ENCODE measurements at regions not wholly inside any gene's neighbourhood (a gene's known extent, or its start where the extent isn't known, plus 50 kb on each side); places are given as distances from the start of the nearest gene placed in this dataset.

DNA sequence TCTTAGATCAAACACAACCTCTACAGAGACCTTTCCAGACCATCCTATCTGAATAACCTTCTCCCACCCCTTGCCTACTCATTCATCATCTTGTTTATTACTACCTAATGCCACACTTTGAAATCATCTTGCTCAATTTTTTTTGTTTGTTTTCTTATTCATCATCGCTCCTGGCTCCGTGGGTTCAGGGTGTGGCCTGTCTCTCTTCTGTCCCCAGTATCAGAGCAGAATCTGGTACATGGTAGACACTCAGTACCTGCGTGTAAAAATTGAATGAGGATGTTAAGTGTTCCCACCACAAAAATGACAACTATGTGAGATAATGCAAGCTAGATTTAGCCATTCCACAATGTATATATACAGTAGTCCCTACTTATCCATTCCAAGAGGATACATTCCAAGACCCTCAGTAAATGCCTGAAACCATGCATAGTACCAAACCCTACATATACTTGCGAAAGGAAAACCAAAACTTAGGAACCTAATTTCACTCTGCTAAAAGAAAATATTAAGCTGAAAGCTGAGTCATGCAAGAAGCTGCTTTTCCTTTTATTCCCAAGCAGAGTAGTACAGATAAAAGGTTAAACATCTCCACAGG is 72.1 kb upstream of the SEC61G start:
- Histone ChIP-seq H3K27me3 (ENCODE audit: control insufficient read depth, insufficient read depth, low read length) (no peaks in the 10 kb centered on the region), H3K36me3 (ENCODE audit: control insufficient read depth, insufficient read depth, low read length) (no peaks in the 10 kb centered on the region), H3K4me3 (ENCODE audit: low read depth, low read length) (no peak overlapping the region)
- DNase-seq (ENCODE audit: low read depth), result no peak
- TF ChIP-seq, protein P1, sequence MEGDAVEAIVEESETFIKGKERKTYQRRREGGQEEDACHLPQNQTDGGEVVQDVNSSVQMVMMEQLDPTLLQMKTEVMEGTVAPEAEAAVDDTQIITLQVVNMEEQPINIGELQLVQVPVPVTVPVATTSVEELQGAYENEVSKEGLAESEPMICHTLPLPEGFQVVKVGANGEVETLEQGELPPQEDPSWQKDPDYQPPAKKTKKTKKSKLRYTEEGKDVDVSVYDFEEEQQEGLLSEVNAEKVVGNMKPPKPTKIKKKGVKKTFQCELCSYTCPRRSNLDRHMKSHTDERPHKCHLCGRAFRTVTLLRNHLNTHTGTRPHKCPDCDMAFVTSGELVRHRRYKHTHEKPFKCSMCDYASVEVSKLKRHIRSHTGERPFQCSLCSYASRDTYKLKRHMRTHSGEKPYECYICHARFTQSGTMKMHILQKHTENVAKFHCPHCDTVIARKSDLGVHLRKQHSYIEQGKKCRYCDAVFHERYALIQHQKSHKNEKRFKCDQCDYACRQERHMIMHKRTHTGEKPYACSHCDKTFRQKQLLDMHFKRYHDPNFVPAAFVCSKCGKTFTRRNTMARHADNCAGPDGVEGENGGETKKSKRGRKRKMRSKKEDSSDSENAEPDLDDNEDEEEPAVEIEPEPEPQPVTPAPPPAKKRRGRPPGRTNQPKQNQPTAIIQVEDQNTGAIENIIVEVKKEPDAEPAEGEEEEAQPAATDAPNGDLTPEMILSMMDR (IDR thresholded peaks at IDR 0.05; ENCODE audit: insufficient read depth, low read length, poor library complexity, severe bottlenecking), result no peak

DNA sequence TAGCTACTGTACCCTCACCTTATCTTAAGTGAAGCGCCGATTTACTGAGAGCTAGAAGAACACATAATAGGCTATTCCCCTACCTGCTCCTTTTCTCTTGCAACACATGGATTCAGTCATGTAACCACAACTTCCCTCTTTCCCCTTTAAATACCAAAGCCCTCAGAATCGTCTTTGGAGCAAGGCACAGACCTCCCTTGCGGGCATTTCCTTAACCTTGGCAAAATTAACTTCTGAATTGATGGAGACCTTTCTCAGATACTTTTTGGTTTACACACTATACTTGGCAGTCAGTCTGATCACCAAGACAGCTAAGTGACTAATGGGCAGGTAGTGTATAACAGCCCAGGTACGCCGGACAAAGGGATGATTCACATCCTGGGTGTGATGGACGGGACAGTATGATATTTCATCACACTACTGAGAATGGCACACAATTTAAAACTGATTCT is 72.7 kb upstream of the SEC61G start:
- DNase-seq (ENCODE audit: low read depth), result no peak
- Histone ChIP-seq H3K27me3 (ENCODE audit: control insufficient read depth, insufficient read depth, low read length) (no peaks in the 10 kb centered on the region), H3K36me3 (ENCODE audit: control insufficient read depth, insufficient read depth, low read length) (no peaks in the 10 kb centered on the region), H3K4me3 (ENCODE audit: low read depth, low read length) (no peak overlapping the region)
- TF ChIP-seq, protein P1 (IDR thresholded peaks at IDR 0.05; ENCODE audit: insufficient read depth, low read length, poor library complexity, severe bottlenecking), result no peak

DNA sequence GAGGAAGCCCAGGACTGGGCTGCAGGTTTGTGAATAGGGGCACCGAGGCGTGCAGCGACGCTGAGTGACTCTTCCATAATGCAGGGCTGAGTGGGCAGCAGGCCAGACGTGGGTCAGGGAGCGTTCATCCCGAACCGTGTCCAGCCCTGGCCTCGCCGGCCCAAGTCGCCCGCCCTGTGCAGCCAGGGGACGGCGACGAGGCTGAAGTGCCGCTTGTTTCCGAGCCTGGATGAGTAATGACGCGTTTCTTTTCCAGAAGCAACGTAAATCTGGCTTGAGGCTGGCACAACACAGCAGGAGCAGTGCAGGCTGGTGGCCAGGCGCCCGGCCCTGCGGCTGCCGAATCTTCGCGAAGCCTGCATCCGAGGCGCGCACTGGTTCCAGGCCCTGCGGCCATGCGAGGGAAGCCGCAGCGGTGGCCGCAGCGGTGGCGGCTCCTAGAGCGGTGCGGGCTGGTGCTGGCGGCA is 74.0 kb upstream of the SEC61G start:
- Histone ChIP-seq H3K4me3 (ENCODE audit: low read depth, low read length) (no peak overlapping the region), H3K36me3 (ENCODE audit: control insufficient read depth, insufficient read depth, low read length) (no peaks in the 10 kb centered on the region), H3K27me3 (ENCODE audit: control insufficient read depth, insufficient read depth, low read length) (no peaks in the 10 kb centered on the region)
- TF ChIP-seq, protein P1 (IDR thresholded peaks at IDR 0.05; ENCODE audit: insufficient read depth, low read length, poor library complexity, severe bottlenecking), result no peak
- DNase-seq (ENCODE audit: low read depth), result no peak

DNA sequence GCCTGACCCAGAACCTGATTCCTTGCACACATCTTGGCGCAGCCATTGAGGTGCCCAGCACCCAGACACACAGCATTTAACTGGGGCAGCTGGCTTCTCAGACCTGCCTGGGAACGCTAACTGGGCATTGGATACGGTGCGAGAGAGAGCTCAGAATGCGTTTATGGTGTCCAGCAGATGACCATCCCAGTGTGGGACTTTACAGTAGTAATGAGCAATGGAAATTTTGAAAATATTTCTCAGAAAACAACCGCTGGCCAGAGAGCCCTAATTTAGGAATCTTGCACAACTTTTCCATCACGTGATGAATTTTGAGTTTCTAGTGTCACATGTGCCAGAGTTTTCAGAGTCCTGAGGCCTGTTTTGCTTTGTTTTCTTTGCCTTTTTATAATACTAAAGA is 78.2 kb upstream of the SEC61G start:
- Histone ChIP-seq H3K27me3 (ENCODE audit: control insufficient read depth, insufficient read depth, low read length) (no peaks in the 10 kb centered on the region), H3K4me3 (ENCODE audit: low read depth, low read length) (no peak overlapping the region), H3K36me3 (ENCODE audit: control insufficient read depth, insufficient read depth, low read length) (no peaks in the 10 kb centered on the region)
- no peak for DNase-seq (ENCODE audit: low read depth)
- TF ChIP-seq, protein P1 (IDR thresholded peaks at IDR 0.05; ENCODE audit: insufficient read depth, low read length, poor library complexity, severe bottlenecking), result no peak

DNA sequence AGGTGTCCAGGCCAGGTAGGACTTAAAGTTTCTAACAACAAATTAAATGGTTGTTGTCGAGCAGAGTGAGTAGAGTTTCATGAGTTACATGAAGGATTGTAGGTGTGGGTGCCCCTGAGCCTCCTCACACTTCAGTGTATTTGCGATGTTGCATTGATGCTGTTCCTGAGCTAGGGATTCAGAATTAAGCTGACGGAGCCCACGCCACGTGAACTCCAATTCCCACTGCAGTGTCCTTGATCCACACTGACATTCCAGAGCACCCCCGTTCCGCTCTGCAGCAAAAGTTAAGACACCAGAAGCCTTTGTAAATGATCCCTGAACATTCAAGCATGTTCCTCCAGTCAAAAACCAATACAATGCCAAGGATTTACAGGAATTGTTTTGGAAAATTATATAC is 78.8 kb upstream of the SEC61G start:
- H3K36me3 ChIP-seq (ENCODE audit: control insufficient read depth, insufficient read depth, low read length), result no peaks in the 10 kb centered on the region
- no peak for DNase-seq (ENCODE audit: low read depth)
- TF ChIP-seq, protein P1 (IDR thresholded peaks at IDR 0.05; ENCODE audit: insufficient read depth, low read length, poor library complexity, severe bottlenecking), result no peak

More for the DNA sequence above, 78.8 kb upstream of the SEC61G start:
- Histone ChIP-seq H3K4me3 (ENCODE audit: low read depth, low read length) (no peak overlapping the region), H3K27me3 (ENCODE audit: control insufficient read depth, insufficient read depth, low read length) (no peaks in the 10 kb centered on the region)
